Neuronal stem cell (in vitro differentiated cells): ENCODE measurements at regions not wholly inside any gene's neighbourhood (a gene's known extent, or its start where the extent isn't known, plus 50 kb on each side); places are given as distances from the start of the nearest gene placed in this dataset.

Experiments
- DNase-seq: peaks from one replicate; pipeline ENCODE4 v3.0.0-alpha.2; 2013; ENCODE audit warnings: low spot score
- H2AFZ ChIP-seq: one replicate; pipeline ENCODE4 v1.6.1; 2013; ENCODE audit warnings: mild to moderate bottlenecking, low read length, inconsistent platforms
- H2AK5ac ChIP-seq: 2 replicates; pipeline ENCODE4 v1.6.1; 2013; ENCODE audit warnings: low read depth, mild to moderate bottlenecking, inconsistent platforms, low read length, moderate library complexity, mixed read lengths
- H2BK120ac ChIP-seq: 2 replicates; pipeline ENCODE4 v1.6.1; 2013; ENCODE audit warnings: low read depth, mild to moderate bottlenecking, inconsistent platforms, low read length, moderate library complexity, mixed read lengths
- H2BK12ac ChIP-seq: one replicate; pipeline ENCODE4 v1.6.1; 2013; ENCODE audit warnings: low read length, inconsistent platforms
- H2BK15ac ChIP-seq: 2 replicates; pipeline ENCODE4 v1.6.1; 2013; ENCODE audit warnings: mild to moderate bottlenecking, low read length, inconsistent platforms, mixed read lengths
- H2BK5ac ChIP-seq: one replicate; pipeline ENCODE4 v1.6.1; 2013; ENCODE audit warnings: inconsistent platforms, mild to moderate bottlenecking, low read length, moderate library complexity
- H3K14ac ChIP-seq: one replicate; pipeline ENCODE4 v1.6.1; 2013; ENCODE audit warnings: low read length, inconsistent platforms
- H3K18ac ChIP-seq: 2 replicates; pipeline ENCODE4 v1.6.1; 2013; ENCODE audit warnings: low read length, inconsistent platforms
- H3K23ac ChIP-seq: 2 replicates; pipeline ENCODE4 v1.6.1; 2013; ENCODE audit warnings: low read depth, mild to moderate bottlenecking, mixed read lengths, low read length, inconsistent platforms; ENCODE audit not compliant: poor library complexity
- H3K27ac ChIP-seq: replicated peaks from 3 replicates; pipeline ENCODE4 v1.5.1; 2013; ENCODE audit warnings: low read length, inconsistent platforms
- H3K27me3 ChIP-seq, 3 experiments: 2 replicates each; pipeline ENCODE4 v1.6.1; 2013; ENCODE audit warnings: low read length in 3 of 3, mild to moderate bottlenecking in 2 of 3, inconsistent platforms in 1 of 3, low read depth in 1 of 3, mixed read lengths in 1 of 3, moderate library complexity in 1 of 3; ENCODE audit not compliant: control insufficient read depth in 3 of 3, insufficient read depth in 3 of 3
- H3K36me3 ChIP-seq, 2 donors: replicated peaks in 1 of 2; 2 replicates each; pipeline ENCODE4 v1.6.1; 2013; ENCODE audit warnings: low read length in 2 of 2; ENCODE audit not compliant: control insufficient read depth in 2 of 2, insufficient read depth in 2 of 2
- H3K4ac ChIP-seq: 2 replicates; pipeline ENCODE4 v1.6.1; 2013; ENCODE audit warnings: inconsistent platforms, mild to moderate bottlenecking, low read length, moderate library complexity
- H3K4me1 ChIP-seq, 2 donors: 1 replicate in 1 of 2; 2 replicates in 1 of 2; pipeline ENCODE4 v1.6.1; 2013; ENCODE audit warnings: low read length in 2 of 2, low read depth in 1 of 2; ENCODE audit not compliant: control insufficient read depth in 2 of 2, insufficient read depth in 1 of 2
- H3K4me2 ChIP-seq: one replicate; pipeline ENCODE4 v1.6.1; 2013; ENCODE audit warnings: mild to moderate bottlenecking, low read length, inconsistent platforms; ENCODE audit not compliant: insufficient read depth, poor library complexity, severe bottlenecking
- H3K4me3 ChIP-seq, 2 donors: 2 replicates each; pipeline ENCODE4 v1.5.1; 2013; ENCODE audit warnings: low read length in 2 of 2, mild to moderate bottlenecking in 2 of 2, inconsistent platforms in 1 of 2, moderate library complexity in 1 of 2
- H3K79me1 ChIP-seq: one replicate; pipeline ENCODE4 v1.6.1; 2013; ENCODE audit warnings: low read depth, mild to moderate bottlenecking, inconsistent platforms, low read length, moderate library complexity
- H3K9ac ChIP-seq: one replicate; pipeline ENCODE4 v1.6.1; 2013; ENCODE audit warnings: mild to moderate bottlenecking, low read depth, low read length, inconsistent platforms; ENCODE audit not compliant: poor library complexity
- H3K9me3 ChIP-seq, 2 donors: replicated peaks in 1 of 2; 2 replicates each; pipeline versions ENCODE3 to v1.6.1; 2013; ENCODE audit warnings: low read length in 2 of 2, mild to moderate bottlenecking in 2 of 2, inconsistent platforms in 1 of 2, low read depth in 1 of 2, mixed read lengths in 1 of 2, moderate library complexity in 1 of 2; ENCODE audit not compliant: control insufficient read depth in 2 of 2, insufficient read depth in 1 of 2
- H4K8ac ChIP-seq: one replicate; pipeline ENCODE4 v1.6.1; 2013; ENCODE audit warnings: low read depth, mild to moderate bottlenecking, inconsistent platforms, low read length, moderate library complexity
- H4K91ac ChIP-seq: one replicate; pipeline ENCODE4 v1.6.1; 2013; ENCODE audit warnings: low read length, low read depth, mild to moderate bottlenecking, inconsistent platforms; ENCODE audit not compliant: poor library complexity
- WGBS, 2 donors: extraction: QIAGEN DNeasy Blood & Tissue Kit; methylation state at CpG; one replicate each; pipeline ENCODE4 v1.1.7; 2013; ENCODE audit warnings: missing lambda C conversion rate in 2 of 2, mixed read lengths in 1 of 2; ENCODE audit not compliant: insufficient read length in 2 of 2, insufficient replicate concordance in 1 of 2; ENCODE audit errors: extremely low coverage in 2 of 2; 5-methylcytosine and 5-hydroxymethylcytosine counted together

GRCh38 chr4:107452717-107453630 is 267.1 kb downstream of the PAPSS1 start:
- Histone ChIP-seq H3K23ac (no peak overlapping the region), H2BK120ac (no peak overlapping the region), H2BK5ac (no peak overlapping the region), H3K9ac (no peak overlapping the region), H3K4me1 (peaks cover 0 to 2% of the 10 kb centered on the region in 2 donors), H3K14ac (no peak overlapping the region), H3K4ac (no peak overlapping the region), H2AK5ac (no peak overlapping the region), H3K4me2 (no peak overlapping the region), H2BK15ac (no peak overlapping the region), H3K4me3 (no peak overlapping the region), H3K9me3 (no peaks in the 10 kb centered on the region), H2AFZ (no peak overlapping the region), H3K27me3 (no peaks in the 10 kb centered on the region), H4K8ac (no peak overlapping the region), H3K79me1 (no peaks in the 10 kb centered on the region), H2BK12ac (no peak overlapping the region), H3K18ac (no peak overlapping the region), H4K91ac (no peak overlapping the region), H3K27ac (no peak overlapping the region), H3K36me3 (no peaks in the 10 kb centered on the region)
- no peak for DNase-seq
- no CpG with 5 or more reads among the region's 3 CpGs for WGBS, 2 donors

GRCh38 chr4:107449611-107450369 is 270.2 kb downstream of the PAPSS1 start:
- WGBS, 2 donors = no CpG with 5 or more reads among the region's 4 CpGs
- no peak overlapping the region for H2BK15ac ChIP-seq
- no peaks in the 10 kb centered on the region for H3K27me3 ChIP-seq
- H4K91ac ChIP-seq = no peak overlapping the region
- H2AK5ac ChIP-seq = no peak overlapping the region
- H2BK5ac ChIP-seq = no peak overlapping the region
- H3K4ac ChIP-seq = no peak overlapping the region
- no peak overlapping the region for H3K4me3 ChIP-seq
- H2BK120ac ChIP-seq = no peak overlapping the region
- DNase-seq = no peak
- H3K4me1 ChIP-seq = no peaks in the 10 kb centered on the region
- H3K23ac ChIP-seq = no peak overlapping the region
- no peak overlapping the region for H2BK12ac ChIP-seq
- no peak overlapping the region for H3K14ac ChIP-seq
- H3K18ac ChIP-seq = no peak overlapping the region
- H3K36me3 ChIP-seq = no peaks in the 10 kb centered on the region
- no peak overlapping the region for H3K4me2 ChIP-seq
- no peak overlapping the region for H2AFZ ChIP-seq
- no peaks in the 10 kb centered on the region for H3K9me3 ChIP-seq
- H3K27ac ChIP-seq = no peak overlapping the region
- H3K9ac ChIP-seq = no peak overlapping the region
- no peak overlapping the region for H4K8ac ChIP-seq
- H3K79me1 ChIP-seq = no peaks in the 10 kb centered on the region

GRCh38 chr4:107442538-107443111 is 277.4 kb downstream of the PAPSS1 start:
- Histone ChIP-seq H3K79me1 (no peaks in the 10 kb centered on the region), H3K18ac (no peak overlapping the region), H2BK5ac (no peak overlapping the region), H2AFZ (no peak overlapping the region), H2BK120ac (no peak overlapping the region), H3K4me2 (no peak overlapping the region), H3K9ac (no peak overlapping the region), H3K4ac (no peak overlapping the region), H2BK12ac (no peak overlapping the region), H3K4me3 (no peak overlapping the region), H3K4me1 (no peaks in the 10 kb centered on the region), H2BK15ac (no peak overlapping the region), H3K27ac (no peak overlapping the region), H2AK5ac (no peak overlapping the region), H3K9me3 (no peaks in the 10 kb centered on the region), H3K36me3 (no peaks in the 10 kb centered on the region), H3K27me3 (no peaks in the 10 kb centered on the region), H4K91ac (no peak overlapping the region), H4K8ac (no peak overlapping the region), H3K23ac (no peak overlapping the region), H3K14ac (no peak overlapping the region)
- DNase-seq = no peak
- WGBS, 2 donors = no CpG with 5 or more reads among the region's 3 CpGs

GRCh38 chr4:107439401-107439800 is 280.6 kb downstream of the PAPSS1 start:
- Histone ChIP-seq H3K27me3 (no peaks in the 10 kb centered on the region), H2BK15ac (no peak overlapping the region), H2BK12ac (no peak overlapping the region), H2BK5ac (no peak overlapping the region), H3K18ac (no peak overlapping the region), H3K36me3 (no peaks in the 10 kb centered on the region), H2AFZ (no peak overlapping the region), H2BK120ac (no peak overlapping the region), H4K91ac (no peak overlapping the region), H3K79me1 (no peaks in the 10 kb centered on the region), H3K9me3 (no peaks in the 10 kb centered on the region), H3K4me2 (no peak overlapping the region), H3K14ac (no peak overlapping the region), H3K9ac (no peak overlapping the region), H3K4me1 (no peaks in the 10 kb centered on the region), H2AK5ac (no peak overlapping the region), H3K27ac (no peak overlapping the region), H4K8ac (no peak overlapping the region), H3K23ac (no peak overlapping the region), H3K4ac (no peak overlapping the region), H3K4me3 (no peak overlapping the region)
- WGBS, 2 donors = no CpG with 5 or more reads among the region's 3 CpGs
- DNase-seq = no peak
